ENCODE measurements at regions not wholly inside any gene's neighbourhood (a gene's known extent, or its start where the extent isn't known, plus 50 kb on each side); places are given as distances from the start of the nearest gene placed in this dataset.

DNA sequence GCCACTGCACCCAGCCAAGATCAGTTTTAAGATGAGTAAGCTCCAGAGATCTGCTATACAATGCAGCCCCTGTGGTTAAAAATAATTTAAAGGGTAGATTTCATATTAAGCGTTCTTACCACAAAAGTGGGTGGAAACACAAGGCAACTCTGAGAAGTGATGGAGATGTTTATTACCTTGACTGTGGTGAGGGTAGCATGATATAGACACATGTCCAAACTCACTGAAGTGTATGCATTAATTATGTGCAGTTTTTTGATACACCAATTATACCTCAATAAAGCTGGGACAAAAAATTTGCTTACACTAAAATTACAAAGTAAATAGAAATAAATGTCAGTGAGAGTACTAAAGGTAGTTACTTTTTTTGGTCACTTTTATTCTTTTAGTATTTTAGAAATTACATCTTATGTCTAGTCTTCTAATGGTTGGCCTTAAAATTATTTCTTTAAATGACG is 696.5 kb downstream of the UQCRFS1 start:
- TF ChIP-seq TAF1 (IDR thresholded peaks at IDR 0.05; ENCODE audit: low read depth, low read length) = no peak
- no peak for TF ChIP-seq POLR2A (IDR thresholded peaks at IDR 0.05; ENCODE audit: low read depth, low read length)

All from GM12891 (cell line).